Panc1 (cell line): ENCODE measurements at regions not wholly inside any gene's neighbourhood (a gene's known extent, or its start where the extent isn't known, plus 50 kb on each side); places are given as distances from the start of the nearest gene placed in this dataset.

ENCODE experiments used
- POLR2AphosphoS5 ChIP-seq: IDR thresholded peaks from 2 replicates; pipeline ENCODE4 v1.6.1; 2012; ENCODE audit warnings: mild to moderate bottlenecking, low read depth, low read length, moderate library complexity
- REST ChIP-seq, 2 experiments: IDR thresholded peaks; 2 replicates each; pipeline ENCODE4 v1.6.1; 2011 to 2012; ENCODE audit warnings: low read depth in 2 of 2, control low read depth in 1 of 2, low read length in 1 of 2, mild to moderate bottlenecking in 1 of 2, moderate library complexity in 1 of 2; ENCODE audit not compliant: insufficient read depth in 1 of 2
- TF ChIP-seq, protein P1 (sequence below): fragments of 450-650 bp; IDR thresholded peaks from 2 replicates; pipeline ENCODE4 v1.5.1; 2017; ENCODE audit warnings: mild to moderate bottlenecking

DNA sequence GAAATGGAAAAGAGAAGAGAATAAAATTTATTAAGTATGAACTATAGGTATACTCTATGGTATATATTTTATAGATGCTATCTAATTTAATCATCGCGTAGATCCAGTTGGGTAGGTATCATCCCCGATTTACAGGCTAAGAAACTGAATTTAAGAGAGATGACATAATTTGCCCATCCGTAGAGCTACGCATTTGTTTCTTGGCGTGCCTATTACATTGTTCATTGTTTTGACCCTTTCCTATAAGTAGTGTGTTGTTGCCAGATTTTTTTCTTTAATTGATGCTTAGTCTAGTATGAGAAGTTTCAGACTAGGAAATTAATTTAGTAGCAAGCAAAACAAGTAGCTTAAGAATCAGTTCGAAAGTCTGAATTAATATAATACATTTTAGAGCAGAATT is 205.7 kb upstream of the NPSR1 start:
- TF ChIP-seq, protein P1, sequence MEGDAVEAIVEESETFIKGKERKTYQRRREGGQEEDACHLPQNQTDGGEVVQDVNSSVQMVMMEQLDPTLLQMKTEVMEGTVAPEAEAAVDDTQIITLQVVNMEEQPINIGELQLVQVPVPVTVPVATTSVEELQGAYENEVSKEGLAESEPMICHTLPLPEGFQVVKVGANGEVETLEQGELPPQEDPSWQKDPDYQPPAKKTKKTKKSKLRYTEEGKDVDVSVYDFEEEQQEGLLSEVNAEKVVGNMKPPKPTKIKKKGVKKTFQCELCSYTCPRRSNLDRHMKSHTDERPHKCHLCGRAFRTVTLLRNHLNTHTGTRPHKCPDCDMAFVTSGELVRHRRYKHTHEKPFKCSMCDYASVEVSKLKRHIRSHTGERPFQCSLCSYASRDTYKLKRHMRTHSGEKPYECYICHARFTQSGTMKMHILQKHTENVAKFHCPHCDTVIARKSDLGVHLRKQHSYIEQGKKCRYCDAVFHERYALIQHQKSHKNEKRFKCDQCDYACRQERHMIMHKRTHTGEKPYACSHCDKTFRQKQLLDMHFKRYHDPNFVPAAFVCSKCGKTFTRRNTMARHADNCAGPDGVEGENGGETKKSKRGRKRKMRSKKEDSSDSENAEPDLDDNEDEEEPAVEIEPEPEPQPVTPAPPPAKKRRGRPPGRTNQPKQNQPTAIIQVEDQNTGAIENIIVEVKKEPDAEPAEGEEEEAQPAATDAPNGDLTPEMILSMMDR: no peak
- no peak for TF ChIP-seq POLR2AphosphoS5
- no peak for TF ChIP-seq REST (IDR thresholded peaks at IDR 0.05; ENCODE audit: insufficient read depth in 1 of 2, low read depth in 2 of 2, low read length in 1 of 2)
